IMR-90 (cell line): ENCODE measurements at regions not wholly inside any gene's neighbourhood (a gene's known extent, or its start where the extent isn't known, plus 50 kb on each side); places are given as distances from the start of the nearest gene placed in this dataset.

Experiments
- ATAC-seq: fragments of 200-7000 bp; cut with Tn5 transposase; 2 replicates; pipeline ENCODE4 v1.9.1; 2020; ENCODE audit warnings: low read depth, mild to moderate bottlenecking, moderate library complexity
- BruUV-seq: library from RNA; stranded (reverse); fragments of 400-500 nt; replicated peaks from 2 replicates; lab custom pipeline; 2021; lab: Mats Ljungman, UMichigan
- CTCF ChIA-PET: fragments of 300-600 bp; formaldehyde crosslinking; extraction: SDS; loops from one replicate; lab custom pipeline; 2021; ENCODE audit warnings: antibody characterized with exemption; lab: Yijun Ruan, JAX
- POLR2A ChIA-PET: fragments of 300-600 bp; sonication (Branson Sonifier 250); formaldehyde crosslinking; loops from one replicate; lab custom pipeline; 2022; ENCODE audit warnings: antibody characterized with exemption; ENCODE audit not compliant: unreplicated experiment; lab: Charles Lee
- DNase-seq: peaks from one replicate; pipeline ENCODE4 v3.0.0; 2013
- H2AFZ ChIP-seq: replicated peaks from 2 replicates; pipeline ENCODE3; 2013; ENCODE audit warnings: low read length, mild to moderate bottlenecking; ENCODE audit not compliant: poor library complexity
- H2AK5ac ChIP-seq: 2 replicates; pipeline ENCODE4 v1.6.1; 2013; ENCODE audit warnings: low read depth, low read length, inconsistent platforms
- H2AK9ac ChIP-seq: replicated peaks from 2 replicates; pipeline ENCODE3; 2013; ENCODE audit warnings: mild to moderate bottlenecking, low read depth, low read length, moderate library complexity; ENCODE audit not compliant: poor library complexity
- H2BK120ac ChIP-seq: 2 replicates; pipeline ENCODE4 v1.6.1; 2013; ENCODE audit warnings: low read depth, low read length, inconsistent platforms
- H2BK15ac ChIP-seq: 3 replicates; pipeline ENCODE4 v1.6.1; 2013; ENCODE audit warnings: low read depth, low read length, inconsistent platforms
- H2BK20ac ChIP-seq: 2 replicates; pipeline ENCODE4 v1.6.1; 2013; ENCODE audit warnings: low read depth, mild to moderate bottlenecking, inconsistent platforms, low read length, moderate library complexity
- H2BK5ac ChIP-seq: 2 replicates; pipeline ENCODE4 v1.6.1; 2013; ENCODE audit warnings: mild to moderate bottlenecking, low read depth, low read length, inconsistent platforms; ENCODE audit not compliant: poor library complexity, severe bottlenecking
- H3K14ac ChIP-seq: replicated peaks from 2 replicates; pipeline ENCODE4 v1.6.1; 2013; ENCODE audit warnings: low read depth, low read length, inconsistent platforms
- H3K18ac ChIP-seq: 2 replicates; pipeline ENCODE4 v1.6.1; 2013; ENCODE audit warnings: low read depth, low read length, control low read depth
- H3K23ac ChIP-seq: 2 replicates; pipeline ENCODE4 v1.6.1; 2013; ENCODE audit warnings: low read depth, low read length, inconsistent platforms
- H3K27ac ChIP-seq: 2 replicates; pipeline ENCODE4 v1.5.1; 2013; ENCODE audit warnings: mild to moderate bottlenecking, control low read depth, low read length; ENCODE audit not compliant: insufficient read depth
- H3K27me3 ChIP-seq: 2 replicates; pipeline ENCODE4 v1.6.1; 2013; ENCODE audit warnings: low read length; ENCODE audit not compliant: control insufficient read depth, insufficient read depth
- H3K36me3 ChIP-seq: 2 replicates; pipeline ENCODE4 v1.6.1; 2013; ENCODE audit warnings: low read length, mixed read lengths; ENCODE audit not compliant: control insufficient read depth, insufficient read depth
- H3K4ac ChIP-seq: 2 replicates; pipeline ENCODE4 v1.6.1; 2013; ENCODE audit warnings: low read depth, low read length, inconsistent platforms
- H3K4me1 ChIP-seq: 2 replicates; pipeline ENCODE4 v1.6.1; 2013; ENCODE audit warnings: low read length, mixed read lengths; ENCODE audit not compliant: control insufficient read depth, insufficient read depth
- H3K4me2 ChIP-seq: 2 replicates; pipeline ENCODE4 v1.6.1; 2013; ENCODE audit warnings: low read depth, mild to moderate bottlenecking, control low read depth, low read length, moderate library complexity
- H3K4me3 ChIP-seq: 2 replicates; pipeline ENCODE4 v1.5.1; 2013; ENCODE audit warnings: low read depth, mild to moderate bottlenecking, control low read depth, low read length, moderate library complexity; ENCODE audit not compliant: insufficient read depth
- H3K56ac ChIP-seq: 2 replicates; pipeline ENCODE4 v1.6.1; 2013; ENCODE audit warnings: low read length, inconsistent platforms; ENCODE audit not compliant: insufficient read depth; ENCODE audit errors: extremely low read depth
- H3K79me1 ChIP-seq, 2 experiments: 2 replicates each; pipeline ENCODE4 v1.6.1; 2013; ENCODE audit warnings: low read length in 2 of 2, inconsistent platforms in 1 of 2, low read depth in 1 of 2
- H3K9ac ChIP-seq: 2 replicates; pipeline ENCODE4 v1.6.1; 2013; ENCODE audit warnings: low read depth, low read length, control low read depth
- H3K9me1 ChIP-seq: 2 replicates; pipeline ENCODE4 v1.6.1; 2013; ENCODE audit warnings: low read length, inconsistent platforms; ENCODE audit not compliant: insufficient read depth
- H3K9me3 ChIP-seq: 2 replicates; pipeline ENCODE4 v1.6.1; 2013; ENCODE audit warnings: low read length; ENCODE audit not compliant: control insufficient read depth, insufficient read depth
- H4K20me1 ChIP-seq: 2 replicates; pipeline ENCODE4 v1.6.1; 2013; ENCODE audit warnings: low read length, inconsistent platforms; ENCODE audit not compliant: insufficient read depth
- H4K5ac ChIP-seq: 2 replicates; pipeline ENCODE4 v1.6.1; 2013; ENCODE audit warnings: mild to moderate bottlenecking, low read depth, low read length, control low read depth
- H4K8ac ChIP-seq, 2 experiments: 2 replicates each; pipeline ENCODE4 v1.6.1; 2013; ENCODE audit warnings: low read depth in 2 of 2, low read length in 2 of 2, control low read depth in 1 of 2, inconsistent platforms in 1 of 2
- H4K91ac ChIP-seq: 2 replicates; pipeline ENCODE4 v1.6.1; 2013; ENCODE audit warnings: low read depth, low read length, inconsistent platforms; ENCODE audit not compliant: insufficient read depth
- BHLHE40 ChIP-seq: fragments of 150-350 bp; IDR thresholded peaks from 2 replicates; pipeline ENCODE4 v1.6.1; 2016; ENCODE audit warnings: mild to moderate bottlenecking, low read depth, low read length
- CEBPB ChIP-seq: IDR thresholded peaks from 2 replicates; pipeline ENCODE4 v1.6.1; 2012; ENCODE audit warnings: low read depth, low read length, improper control_type of control experiment
- CHD1 ChIP-seq: IDR thresholded peaks from 2 replicates; pipeline ENCODE4 v1.6.1; 2012; ENCODE audit warnings: low read depth, low read length, improper control_type of control experiment
- MAFK ChIP-seq: IDR thresholded peaks from 2 replicates; pipeline ENCODE4 v1.6.1; 2012; ENCODE audit warnings: low read depth, low read length, improper control_type of control experiment
- MXI1 ChIP-seq: IDR thresholded peaks from 2 replicates; pipeline ENCODE4 v1.6.1; 2012; ENCODE audit warnings: low read depth, mild to moderate bottlenecking, low read length, moderate library complexity, borderline replicate concordance
- NFE2L2 ChIP-seq: fragments of 150-350 bp; IDR thresholded peaks from 2 replicates; pipeline ENCODE4 v1.6.1; 2016; ENCODE audit warnings: low read depth, mild to moderate bottlenecking, low read length
- RAD21 ChIP-seq: IDR thresholded peaks from 2 replicates; pipeline ENCODE4 v1.6.1; 2012; ENCODE audit warnings: low read length, improper control_type of control experiment
- RFX5 ChIP-seq: IDR thresholded peaks from 2 replicates; pipeline ENCODE4 v1.8.0; 2012; ENCODE audit warnings: low read depth, mild to moderate bottlenecking, low read length, moderate library complexity
- SMC3 ChIP-seq: fragments of 150-350 bp; IDR thresholded peaks from 2 replicates; pipeline ENCODE4 v1.6.1; 2016; ENCODE audit warnings: low read depth, mild to moderate bottlenecking, antibody characterized with exemption, low read length, moderate library complexity
- WGBS, 2 experiments: methylation state at CpG; one replicate each; pipeline versions ENCODE4 v1.1.5 to v1.1.7; 2013; ENCODE audit warnings: missing lambda C conversion rate in 2 of 2; ENCODE audit not compliant: insufficient read length in 1 of 2; ENCODE audit errors: extremely low coverage in 2 of 2; 5-methylcytosine and 5-hydroxymethylcytosine counted together
- dilution Hi-C: fragments of 300-500 bp; cut with HindIII; formaldehyde crosslinking; loops from one replicate; pipeline ENCODE4 v1.14.3; 2018; ENCODE audit warnings: low sequenced_read_pairs; ENCODE audit not compliant: unreplicated experiment
- in situ Hi-C: fragments of 300-500 bp; cut with MboI; formaldehyde crosslinking; loops from 3 replicates; pipeline ENCODE4 v1.14.3; 2019; ENCODE audit warnings: low sequenced_read_pairs, inconsistent platforms, mixed read lengths
- intact Hi-C: fragments of 100-400 bp; cut with micrococcal nuclease; formaldehyde crosslinking; loops from 2 replicates; pipeline ENCODE4 v1.10.0; 2022
- TF ChIP-seq, protein P1 (sequence below): fragments of 150-350 bp; IDR thresholded peaks from 2 replicates; pipeline ENCODE4 v1.6.1; 2016; ENCODE audit warnings: low read depth, mild to moderate bottlenecking, low read length, moderate library complexity, borderline replicate concordance

DNA sequence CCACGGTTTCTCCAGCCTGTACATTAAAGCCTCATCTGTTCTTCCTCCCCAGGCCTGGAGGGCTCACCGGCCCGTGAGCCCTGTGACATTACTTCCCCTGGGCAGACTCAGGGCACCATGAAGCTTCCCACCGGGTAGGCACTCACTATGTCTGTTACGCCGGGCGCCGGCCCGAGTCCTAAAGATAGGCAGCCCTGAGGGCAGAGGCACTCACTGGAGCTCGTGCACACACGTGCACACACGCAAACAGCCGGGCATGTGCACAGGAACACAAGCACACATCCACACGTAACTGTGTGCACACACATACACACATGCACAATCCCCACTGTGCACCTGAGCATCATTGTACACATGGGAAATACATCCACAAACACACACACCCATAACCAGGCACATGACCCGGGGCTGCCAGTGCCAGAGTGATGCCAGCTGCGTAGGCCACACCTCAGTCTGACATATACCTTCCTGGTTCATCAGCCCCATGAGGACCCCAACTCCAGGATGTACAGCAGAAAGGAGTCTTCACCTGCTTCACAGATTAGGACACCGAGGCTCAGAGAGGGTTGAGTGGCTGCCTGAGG, 83.7 kb downstream of the YTHDF1 start:
- no peak overlapping the region for H3K4ac ChIP-seq
- 75% methylated on average over 9 of the region's 17 CpGs; no CpG with 5 or more reads in 1 of the 2 experiments for WGBS, 2 experiments
- H4K8ac ChIP-seq, result no peak overlapping the region

More for the DNA sequence above, 83.7 kb downstream of the YTHDF1 start:
- in situ Hi-C loops (no loop called here), intact Hi-C loops (no loop called here), dilution Hi-C loops (no loop called here)
- Histone ChIP-seq H4K91ac (no peak overlapping the region), H3K9me1 (no peaks in the 10 kb centered on the region), H3K23ac (no peak overlapping the region), H3K18ac (no peak overlapping the region), H4K20me1 (no peaks in the 10 kb centered on the region), H3K4me3 (no peak overlapping the region), H4K5ac (no peak overlapping the region), H3K56ac (no peak overlapping the region), H2BK5ac (no peak overlapping the region), H3K9me3 (no peaks in the 10 kb centered on the region), H3K14ac (no peak overlapping the region), H2BK15ac (no peak overlapping the region), H3K4me2 (no peak overlapping the region), H3K27ac (no peak overlapping the region), H3K79me1 (no peaks in the 10 kb centered on the region), H3K36me3 (no peaks in the 10 kb centered on the region), H2AFZ (no peak overlapping the region), H2BK120ac (no peak overlapping the region), H2BK20ac (no peak overlapping the region), H2AK9ac (no peak overlapping the region), H3K4me1 (no peaks in the 10 kb centered on the region), H3K9ac (no peak overlapping the region), H2AK5ac (no peak overlapping the region), H3K27me3 (peaks cover 18% of the 10 kb centered on the region)
- ChIA-PET CTCF (no interaction called here), POLR2A (no interaction called here)
- TF ChIP-seq SMC3, result no peak
- no peak for TF ChIP-seq MAFK
- no peak for TF ChIP-seq BHLHE40
- no peak for TF ChIP-seq NFE2L2
- no peak for TF ChIP-seq CEBPB
- TF ChIP-seq MXI1, result no peak
- TF ChIP-seq, protein P1, sequence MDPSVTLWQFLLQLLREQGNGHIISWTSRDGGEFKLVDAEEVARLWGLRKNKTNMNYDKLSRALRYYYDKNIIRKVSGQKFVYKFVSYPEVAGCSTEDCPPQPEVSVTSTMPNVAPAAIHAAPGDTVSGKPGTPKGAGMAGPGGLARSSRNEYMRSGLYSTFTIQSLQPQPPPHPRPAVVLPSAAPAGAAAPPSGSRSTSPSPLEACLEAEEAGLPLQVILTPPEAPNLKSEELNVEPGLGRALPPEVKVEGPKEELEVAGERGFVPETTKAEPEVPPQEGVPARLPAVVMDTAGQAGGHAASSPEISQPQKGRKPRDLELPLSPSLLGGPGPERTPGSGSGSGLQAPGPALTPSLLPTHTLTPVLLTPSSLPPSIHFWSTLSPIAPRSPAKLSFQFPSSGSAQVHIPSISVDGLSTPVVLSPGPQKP, result no peak
- no peak for TF ChIP-seq RFX5
- no peak for TF ChIP-seq RAD21
- TF ChIP-seq CHD1, result no peak
- DNase-seq (no peak), ATAC-seq (no peak)
- BruUV-seq, result no TSS peak
